ENCODE measurements at regions not wholly inside any gene's neighbourhood (a gene's known extent, or its start where the extent isn't known, plus 50 kb on each side); places are given as distances from the start of the nearest gene placed in this dataset.
"Not testable (repeated sequence)": the region's sequence is repeated elsewhere in the genome, so short reads cannot be mapped to it uniquely, and the experiment has no call there.

DNA sequence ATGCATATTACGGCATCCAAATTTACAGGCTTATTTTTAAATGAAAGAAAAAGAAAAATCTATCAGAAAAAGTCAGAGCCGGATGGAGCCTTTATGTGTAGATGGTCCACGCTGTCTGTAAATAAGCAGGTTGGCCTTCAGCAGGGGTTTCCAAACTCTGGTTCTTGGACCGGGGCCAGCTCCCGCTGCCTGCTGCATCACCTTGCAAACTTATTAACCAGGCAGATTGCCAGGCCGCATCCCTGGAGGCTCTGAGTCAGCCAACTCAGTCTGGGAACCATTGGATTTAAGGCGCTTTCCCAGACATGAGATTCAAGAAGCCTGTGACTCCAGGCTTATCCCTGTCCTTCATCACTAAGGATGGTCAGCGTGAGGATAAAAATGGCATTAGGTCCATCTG, 212.4 kb downstream of the OPA1 start:
- peak; percentile 98 for DNase-seq

DNA sequence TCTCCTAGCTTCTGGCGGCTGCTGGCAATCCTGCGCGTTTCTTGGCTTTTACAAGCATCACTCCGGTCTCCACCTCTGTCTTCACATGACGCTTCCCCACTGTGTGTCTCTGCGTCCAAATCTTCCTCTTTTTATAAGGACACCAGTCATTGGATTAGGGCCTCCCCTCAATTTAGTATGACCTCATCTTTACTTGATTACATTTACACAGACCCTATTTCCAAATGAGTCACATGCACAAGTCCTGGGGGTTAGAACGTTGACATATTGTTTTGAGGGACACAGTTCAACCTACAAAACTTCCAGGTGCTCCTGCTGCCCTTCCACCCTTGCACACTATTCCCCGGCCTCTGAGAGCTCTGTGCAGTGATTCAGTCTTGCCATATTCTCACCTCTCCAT, 215.3 kb downstream of the OPA1 start:
- DNase-seq: no peak

DNA sequence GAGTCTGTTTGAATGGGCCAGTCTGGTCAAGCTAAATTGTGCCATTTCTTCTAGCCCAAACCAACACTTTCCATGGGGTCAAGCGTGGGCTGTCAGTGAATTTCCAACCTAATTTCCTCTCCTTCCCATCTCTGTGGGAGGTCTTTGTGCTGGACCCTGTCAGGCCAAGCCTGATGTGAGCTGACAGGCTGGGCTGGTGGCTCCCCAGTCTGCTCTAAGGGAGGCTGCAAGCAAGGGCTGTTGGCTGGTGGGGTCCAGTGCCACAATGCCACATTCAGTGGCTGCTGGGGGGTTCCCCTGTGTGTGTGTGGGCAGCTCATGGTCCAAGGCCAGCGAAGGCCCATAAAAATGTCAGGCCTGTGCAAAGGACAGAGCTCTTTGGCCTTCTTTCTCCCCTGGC, 216.1 kb downstream of the OPA1 start:
- DNase-seq: no peak

DNA sequence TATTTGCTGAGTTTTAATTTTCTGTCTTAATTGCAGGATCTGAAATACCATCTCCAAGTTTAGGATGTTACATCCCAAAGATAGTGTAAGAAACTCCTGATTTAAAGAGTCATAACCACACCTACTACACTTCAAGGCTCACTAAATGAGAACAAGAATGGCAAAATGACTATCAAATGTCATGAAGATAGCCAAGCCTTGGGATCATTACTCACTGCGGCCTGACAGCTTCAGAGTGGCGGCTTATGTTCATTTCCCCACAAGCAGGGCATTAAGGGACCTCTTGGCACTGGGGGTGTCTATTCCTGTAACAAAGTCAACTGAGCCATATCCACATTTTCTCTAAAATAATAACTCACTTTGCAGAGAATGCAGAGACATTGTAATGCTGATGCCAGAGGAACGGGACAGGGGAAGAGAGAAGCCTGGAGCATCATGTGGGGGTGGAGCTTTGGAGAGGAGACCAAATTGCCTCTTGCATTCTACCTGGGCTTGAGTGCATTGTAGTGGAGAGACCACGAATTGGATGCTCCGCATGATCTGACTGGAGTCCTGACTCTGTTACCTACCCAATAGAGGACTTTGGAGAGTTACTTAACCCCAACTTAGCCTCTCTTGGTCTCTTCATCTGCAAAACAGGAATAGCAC, 219.2 kb downstream of the OPA1 start:
- DNase-seq: no peak

DNA sequence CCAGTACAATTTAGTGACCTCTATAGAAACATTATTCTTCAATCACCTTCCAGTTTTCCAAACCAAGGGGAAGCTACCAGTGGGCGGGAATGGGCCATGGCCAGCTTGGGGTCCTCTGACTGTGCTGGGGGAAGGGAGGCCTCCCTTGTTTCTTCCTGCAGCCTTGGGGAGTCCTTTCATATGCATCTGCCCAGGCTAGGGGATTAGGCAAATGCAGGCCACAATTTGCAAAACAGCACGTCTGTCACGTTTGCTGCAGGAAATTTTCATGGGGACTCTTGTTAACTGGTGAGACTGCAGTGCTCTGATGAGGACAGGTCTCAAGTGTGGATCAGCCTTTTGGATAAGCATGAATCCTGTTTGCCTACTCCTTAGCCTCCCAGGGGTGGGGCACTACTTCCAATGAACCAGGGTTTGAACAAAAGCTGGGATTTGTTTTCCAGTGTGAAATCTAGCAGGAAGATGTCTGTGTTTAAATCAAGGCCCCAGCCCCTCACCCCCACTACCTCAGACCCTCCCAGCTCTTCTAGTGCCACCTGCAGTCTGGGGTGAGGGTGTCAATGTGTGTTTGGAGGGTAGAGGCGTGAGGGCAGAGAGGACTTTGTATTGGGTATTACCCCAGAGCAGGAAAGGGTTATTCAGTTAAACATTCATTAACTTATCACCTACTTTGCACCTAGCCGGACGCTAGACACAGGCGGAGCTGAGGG, 219.9 kb downstream of the OPA1 start:
- no peak for DNase-seq

DNA sequence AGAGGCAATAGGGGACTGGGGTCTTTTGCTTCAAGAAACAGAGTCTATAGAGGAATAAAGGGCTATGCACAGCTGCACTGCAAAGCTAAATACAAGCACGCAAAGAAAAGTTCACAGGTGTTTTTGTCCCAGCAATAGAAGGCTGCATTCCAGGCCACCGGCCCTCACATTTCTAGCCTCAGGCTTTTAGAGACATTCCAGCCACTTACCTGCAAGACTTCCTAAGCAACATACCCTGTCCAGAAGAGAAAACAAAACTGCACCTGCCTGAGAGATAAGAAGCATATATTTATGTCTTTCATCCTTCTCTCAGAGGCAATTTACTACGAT, 220.5 kb downstream of the OPA1 start:
- no peak for DNase-seq

DNA sequence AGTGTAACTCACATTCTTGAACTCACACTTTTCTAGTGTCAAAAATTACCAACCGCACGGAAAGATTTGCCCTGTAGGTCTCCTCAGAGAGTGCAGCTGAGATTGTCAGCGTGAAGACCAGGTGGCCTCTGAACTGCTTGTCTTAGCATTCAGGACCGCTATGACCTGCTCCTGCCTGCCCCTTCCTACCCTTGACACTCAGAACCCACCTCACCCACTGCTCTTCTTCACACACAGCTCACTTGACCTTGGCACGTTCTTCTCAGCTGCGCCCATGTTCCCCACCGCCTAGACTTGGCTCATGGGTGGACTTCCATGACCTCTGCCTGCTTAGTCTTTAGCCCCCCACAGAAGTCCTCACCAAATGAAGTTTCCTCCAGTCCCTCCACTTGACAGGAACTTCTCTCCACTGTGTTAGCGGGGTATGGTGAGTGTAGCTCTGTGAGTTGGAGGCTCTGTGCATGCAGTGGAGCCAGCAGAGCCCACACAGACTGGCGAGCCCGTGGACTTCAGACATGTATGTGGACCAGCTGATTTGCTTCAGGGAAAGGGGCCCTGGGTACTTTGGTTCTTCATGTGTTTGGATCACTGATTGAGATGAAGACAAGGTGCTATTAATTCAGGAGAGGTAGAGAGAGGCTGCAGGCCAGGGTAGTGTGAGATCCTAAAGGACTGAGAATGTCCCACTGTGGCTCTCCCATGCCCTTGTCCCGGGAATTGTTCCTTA, 221.3 kb downstream of the OPA1 start:
- no peak for DNase-seq

DNA sequence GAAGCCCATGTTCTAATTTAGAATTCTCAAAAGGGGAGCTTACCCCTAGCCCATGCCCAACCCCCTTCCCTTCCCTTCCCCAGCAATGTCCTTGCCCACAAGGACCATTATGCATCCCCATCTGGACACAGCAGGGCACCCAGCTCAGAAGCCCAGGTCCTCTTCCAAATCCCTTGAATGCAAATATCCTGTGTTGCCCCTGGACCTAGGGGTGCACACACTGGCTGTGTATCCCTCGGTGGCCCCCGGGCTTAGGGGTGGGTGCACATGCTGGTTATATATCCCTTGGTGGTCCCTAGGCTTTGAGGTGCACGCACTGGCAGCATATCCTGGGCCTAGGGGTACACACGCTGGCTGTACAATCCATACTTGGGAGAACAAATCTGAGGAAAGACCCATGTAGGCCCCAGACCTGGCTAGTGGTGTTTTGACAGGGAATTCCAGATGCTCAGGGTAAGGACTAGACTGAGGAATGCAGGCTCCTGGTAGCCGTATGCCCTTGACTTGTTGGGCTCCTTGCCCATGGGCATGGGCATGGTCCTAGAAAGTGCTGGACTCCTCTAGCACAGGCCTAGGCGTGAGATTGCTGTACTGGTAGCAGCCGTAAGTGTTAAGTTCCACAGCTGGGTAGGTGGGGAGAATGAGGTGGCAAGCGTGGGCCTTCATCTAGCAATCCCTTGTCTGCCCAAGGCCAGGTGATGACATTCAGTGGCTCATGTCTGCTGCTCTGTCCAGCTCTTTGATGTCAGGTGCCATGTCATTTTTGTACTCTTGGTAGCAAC, 222.4 kb downstream of the OPA1 start:
- no peak for DNase-seq

DNA sequence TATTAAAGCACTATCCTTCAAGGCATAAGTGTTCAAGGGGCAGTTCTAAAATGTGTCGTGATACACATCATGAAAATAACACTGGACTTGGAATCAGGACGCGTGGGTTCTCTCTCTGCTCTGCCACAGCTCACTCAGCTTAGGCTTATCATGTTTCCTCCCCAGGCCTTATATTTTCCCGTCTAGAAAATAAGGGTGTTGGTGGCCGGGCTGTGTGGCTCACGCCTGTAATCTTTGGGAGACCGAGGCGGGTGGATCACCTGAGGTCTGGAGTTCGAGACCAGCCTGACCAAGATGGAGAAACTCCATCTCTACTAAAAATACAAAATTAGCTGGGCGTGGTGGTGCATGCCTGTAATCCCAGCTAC, 223.0 kb downstream of the OPA1 start:
- DNase-seq: no peak

DNA sequence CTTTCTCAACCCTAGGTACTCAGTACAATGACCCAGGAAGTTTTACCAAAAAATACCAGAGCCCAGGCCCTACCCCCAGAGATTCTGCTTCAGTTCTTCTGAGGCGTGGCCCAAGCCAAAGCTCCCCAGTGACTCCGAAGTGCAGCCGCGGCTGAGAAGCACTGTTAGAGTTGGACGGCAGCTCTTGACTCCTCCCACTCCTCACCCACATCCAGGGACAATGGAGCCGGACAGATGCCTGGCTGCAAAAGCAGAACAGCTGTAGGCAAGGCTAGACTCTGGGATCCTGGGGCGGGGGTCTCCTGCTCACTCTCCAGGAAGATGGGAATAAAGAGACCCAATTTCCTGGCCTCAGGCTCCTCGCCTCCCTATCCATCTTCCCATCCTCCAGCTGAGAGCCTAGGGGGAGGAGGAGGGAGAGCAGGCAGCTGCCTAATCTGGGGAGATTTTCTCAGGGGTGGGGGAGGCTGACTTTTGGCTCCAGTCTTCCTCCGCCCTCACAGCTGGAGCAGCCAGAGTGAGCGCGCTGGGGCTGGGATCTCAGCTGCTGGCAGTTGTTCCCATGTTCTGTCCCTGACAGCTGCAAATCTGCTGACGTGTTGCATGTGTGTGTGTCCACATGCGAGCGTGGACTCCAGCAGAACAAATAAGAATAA, 223.8 kb downstream of the OPA1 start:
- peak; percentile 95 for DNase-seq

DNA sequence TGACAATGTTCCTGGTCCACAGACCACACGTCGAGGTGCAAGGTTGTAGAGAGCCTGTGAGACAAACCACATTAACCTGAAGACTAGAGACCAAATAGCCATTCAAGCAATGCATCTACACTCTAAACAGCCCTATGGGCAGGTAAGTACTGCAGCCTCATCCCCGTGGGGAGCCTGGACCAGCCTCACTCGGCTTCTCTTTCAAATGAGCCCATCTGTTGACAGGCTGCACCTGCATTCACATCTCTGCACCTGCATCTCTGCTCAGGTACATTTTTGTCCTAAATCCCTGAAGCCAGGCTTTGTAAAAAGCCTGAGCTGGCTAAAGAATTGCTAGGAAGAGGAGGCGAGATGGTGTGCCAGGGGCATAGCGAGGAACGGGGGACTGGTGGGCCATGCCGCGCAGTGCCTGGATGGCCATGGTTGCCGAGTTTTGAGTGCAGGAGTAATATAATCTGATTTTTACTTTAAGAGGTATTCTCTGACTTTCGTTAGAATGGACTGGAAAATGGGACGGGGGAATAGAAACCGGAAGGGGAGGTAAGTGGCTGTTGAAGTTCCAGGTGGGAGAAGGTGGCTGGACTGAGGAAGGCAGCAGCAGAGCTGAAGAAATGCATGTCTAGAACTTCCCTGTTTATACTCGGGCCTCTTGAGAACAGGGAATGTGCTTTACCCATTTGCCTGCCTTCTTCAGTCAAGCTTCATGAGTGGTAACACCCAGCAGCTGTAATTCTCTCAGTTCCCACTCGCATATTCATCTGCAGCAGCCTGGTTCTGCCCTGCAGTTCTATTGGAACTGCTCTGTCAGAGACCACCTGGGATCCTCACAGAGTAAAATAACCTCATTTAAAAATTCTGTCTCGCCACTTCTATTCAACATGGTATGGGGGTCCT, 226.4 kb downstream of the OPA1 start:
- no peak for DNase-seq

DNA sequence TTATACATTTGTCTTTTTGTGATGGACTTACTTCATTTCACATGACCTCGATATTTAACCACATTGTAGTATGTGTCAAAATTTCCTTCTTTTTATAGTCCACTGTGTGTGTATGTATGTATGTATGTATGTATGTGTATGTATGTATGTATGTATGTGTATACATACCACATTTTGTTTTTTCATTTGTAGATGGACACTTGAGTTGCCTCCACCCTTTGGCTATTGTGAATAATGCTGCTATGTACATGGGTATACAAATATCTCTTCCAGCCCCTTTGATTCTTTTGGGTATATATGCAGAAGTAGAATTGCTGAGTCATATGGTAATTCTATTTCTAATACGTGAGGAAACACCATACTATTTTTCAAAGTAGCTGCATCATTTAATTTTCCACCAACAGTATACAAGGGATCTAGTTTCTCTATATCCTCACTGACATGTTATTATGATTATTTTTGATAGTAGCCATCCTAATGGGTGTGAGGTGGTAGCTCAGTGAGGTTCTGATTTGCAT, 228.2 kb downstream of the OPA1 start:
- no peak for DNase-seq

DNA sequence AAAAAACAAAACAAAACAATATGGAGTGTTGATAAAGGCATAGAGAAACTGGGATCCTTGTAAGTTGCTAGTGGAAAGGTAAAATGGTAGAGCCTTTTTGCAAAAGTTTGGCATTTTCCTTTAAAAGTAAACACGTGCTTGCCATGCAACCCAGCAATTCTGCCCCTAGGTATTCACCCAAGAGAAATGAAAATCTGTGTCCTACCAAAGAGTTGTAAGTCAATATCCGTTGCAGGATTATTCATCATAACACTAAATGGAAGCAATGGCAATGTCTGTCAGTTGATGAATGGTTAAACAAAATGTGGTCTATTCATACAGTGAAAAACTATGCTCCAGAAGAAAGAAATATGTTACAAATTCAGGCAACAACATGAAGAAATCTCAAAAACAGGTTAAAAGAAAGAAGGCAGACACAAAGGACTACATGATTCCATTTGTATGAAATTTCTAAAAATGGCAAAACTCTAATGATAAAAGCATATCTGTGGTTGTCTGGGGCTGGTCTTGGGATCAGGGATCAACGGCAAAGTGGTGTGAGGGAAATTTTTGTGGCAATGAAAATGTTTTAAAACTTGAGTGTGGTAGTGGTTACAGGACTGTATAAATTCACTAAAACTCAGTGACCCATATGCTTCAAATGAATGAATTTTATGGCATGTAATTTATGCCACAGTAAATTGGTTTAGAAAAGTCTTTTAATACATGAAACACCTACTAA, 229.6 kb downstream of the OPA1 start:
- DNase-seq: no peak

DNA sequence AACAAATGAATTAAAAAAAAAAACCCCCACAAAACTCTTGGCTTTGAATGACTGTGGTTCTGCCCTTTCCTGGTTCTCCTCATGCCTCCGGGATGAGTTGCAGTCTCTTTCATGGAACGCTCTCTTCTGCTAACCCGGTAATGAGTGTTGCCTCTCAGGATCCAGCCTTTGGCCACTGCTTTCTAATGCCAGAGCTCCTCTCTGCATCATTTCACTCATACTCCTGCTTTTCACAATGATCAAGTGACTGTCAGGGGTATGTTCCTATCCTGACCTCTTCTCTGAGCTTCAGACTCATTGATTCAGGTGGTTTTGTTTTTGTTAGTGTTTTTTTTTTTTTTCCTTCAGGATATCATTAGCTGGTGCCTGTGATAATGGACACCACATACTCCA, 230.2 kb downstream of the OPA1 start:
- not testable (repeated sequence) for DNase-seq

DNA sequence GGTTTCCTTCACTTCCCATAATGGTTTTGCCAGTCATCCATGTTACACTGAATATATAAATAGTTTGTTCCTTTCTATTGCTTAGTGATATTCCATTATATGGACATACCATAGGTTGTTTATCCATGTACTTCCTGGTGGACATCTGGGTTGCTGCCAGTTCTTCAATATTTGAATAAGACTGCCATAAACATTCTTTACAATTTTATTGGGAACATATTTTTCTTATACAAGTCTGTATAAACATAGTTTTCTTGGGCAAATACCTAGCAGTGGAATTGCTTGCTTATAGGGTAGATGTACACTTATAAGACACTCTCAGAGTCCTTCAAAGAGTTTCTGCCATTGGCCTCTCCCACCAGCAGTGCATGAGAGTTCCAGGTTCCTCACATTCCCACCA, 231.4 kb downstream of the OPA1 start:
- no peak for DNase-seq

DNA sequence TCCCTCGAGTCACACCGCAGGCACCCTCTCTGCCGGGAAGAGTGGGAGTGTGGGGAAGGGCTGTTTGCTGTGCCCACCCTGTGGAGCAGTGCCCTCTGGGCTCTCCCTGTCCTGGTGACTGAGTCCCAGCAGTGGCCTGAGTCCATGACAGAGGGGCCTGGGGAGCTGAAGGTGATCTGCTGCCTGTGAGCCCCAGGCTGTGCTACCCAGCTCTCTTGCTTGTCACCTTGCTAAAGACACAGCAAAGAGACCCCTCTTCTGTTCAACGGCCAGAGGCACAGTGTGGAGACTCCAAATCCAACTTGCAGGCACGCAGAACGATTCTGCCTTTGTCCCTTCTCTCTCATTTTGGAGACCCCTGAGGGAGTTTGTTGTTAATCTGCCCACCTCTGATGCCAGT, 232.6 kb downstream of the OPA1 start:
- no peak for DNase-seq

DNA sequence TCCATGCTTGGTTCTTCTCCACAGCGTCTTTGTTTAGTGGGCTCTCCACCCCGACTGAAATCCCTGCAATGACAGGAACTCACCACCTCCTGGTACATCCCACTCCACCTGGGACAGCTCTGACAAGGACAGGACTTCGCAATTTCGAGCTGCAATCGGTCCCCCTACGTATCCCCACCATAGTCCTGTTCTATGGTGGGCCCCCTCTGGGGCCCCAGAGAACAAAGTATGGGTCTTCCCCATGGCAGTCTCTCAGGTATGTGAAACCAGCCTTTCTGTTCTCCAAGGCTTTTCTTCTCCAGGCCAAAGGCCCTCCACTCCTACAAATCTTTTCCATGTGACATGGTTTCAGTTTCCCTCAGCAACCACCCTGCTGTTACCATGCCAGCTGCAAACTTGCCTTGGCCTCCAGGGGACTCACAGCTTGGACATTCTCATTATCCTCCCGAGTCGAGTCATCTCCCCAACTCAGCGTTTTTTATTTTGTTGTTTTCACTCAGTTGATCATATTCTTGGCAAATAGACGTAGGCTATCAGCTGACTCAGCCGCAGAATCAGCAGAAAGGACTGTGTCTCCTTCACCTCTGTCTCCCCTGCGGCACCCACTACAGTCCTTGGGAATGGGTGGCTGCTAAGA, 233.3 kb downstream of the OPA1 start:
- DNase-seq: peak; percentile 74

DNA sequence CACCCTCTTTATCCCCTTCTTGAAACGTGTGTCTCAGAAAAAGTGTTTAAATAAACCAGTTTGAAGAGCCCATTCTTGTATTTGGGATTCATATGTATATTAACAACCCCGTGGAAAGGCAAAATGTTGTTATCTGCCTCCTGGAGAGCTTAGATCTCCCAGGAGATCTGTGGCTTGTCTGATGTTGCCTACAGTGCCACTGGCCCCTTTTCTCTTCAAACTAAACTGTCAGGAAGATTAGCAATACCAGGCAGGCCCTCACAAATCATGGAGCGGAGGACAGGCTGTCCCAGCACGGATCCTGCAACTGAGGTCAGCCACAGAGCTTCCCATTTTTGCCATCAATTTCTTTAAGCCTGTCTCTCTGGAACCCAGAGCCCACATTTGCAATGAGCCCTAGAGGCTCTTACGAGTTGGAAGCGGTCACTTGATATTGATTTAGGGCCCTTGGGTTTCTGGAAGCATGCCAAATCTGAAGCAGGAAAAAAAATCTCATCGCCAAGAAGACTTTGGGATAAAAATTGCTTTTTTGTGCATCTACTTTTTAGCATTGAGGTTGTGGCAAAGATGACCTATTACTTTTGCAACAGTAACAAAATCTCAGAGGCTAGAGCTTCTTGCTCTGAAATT, 234.1 kb downstream of the OPA1 start:
- DNase-seq: peak; percentile 78

DNA sequence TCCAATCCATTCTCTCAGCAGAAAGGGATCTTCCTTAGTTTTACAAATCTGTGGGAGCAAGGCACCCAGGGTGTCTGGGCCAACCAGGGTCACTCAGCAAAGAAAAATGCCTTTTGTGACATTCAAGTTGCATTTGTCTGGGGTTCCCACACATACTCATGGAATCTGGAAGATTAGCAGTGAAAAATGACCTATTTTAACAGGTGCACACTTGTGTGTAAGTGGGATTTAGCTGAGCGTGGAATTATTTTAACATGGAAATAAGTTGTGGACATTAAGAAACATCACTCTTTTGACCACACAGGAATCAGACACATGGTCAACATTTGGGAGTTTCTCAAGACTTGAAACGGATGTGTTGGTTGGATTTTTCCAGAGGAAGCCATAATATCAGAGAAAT, 234.9 kb downstream of the OPA1 start:
- no peak for DNase-seq

DNA sequence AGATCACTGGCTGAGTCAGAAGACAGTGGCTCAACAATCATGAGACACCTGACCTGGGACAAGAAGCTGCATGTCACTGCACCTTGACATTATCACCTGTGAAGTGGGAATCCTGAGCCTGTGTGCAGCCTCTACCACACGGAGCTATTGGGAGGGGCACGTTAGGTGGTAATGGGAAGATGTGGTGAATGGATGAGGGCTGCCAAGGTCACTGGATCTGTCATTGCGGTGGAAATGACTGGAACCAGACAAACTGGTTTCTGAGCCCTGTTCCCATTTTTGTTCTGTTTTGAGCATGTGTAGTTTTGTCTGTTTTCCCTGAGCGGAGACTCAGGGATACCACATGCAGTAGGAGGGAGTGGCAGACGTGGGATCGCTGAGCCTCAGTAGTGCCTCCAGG, 235.5 kb downstream of the OPA1 start:
- DNase-seq: peak; percentile 47
